Endothelial cell of umbilical vein (primary cell): ENCODE measurements at regions not wholly inside any gene's neighbourhood (a gene's known extent, or its start where the extent isn't known, plus 50 kb on each side); places are given as distances from the start of the nearest gene placed in this dataset.
A peak's percentile ranks its signal among the peaks of the same experiment; 100 is the strongest.

Experiments
- BruUV-seq: library from RNA; stranded (reverse); fragments of 400-500 nt; replicated peaks from 2 replicates; lab custom pipeline; 2021; lab: Mats Ljungman, UMichigan
- CTCF ChIA-PET: fragments of 300-600, 350-600 bp; sonication (Branson Sonifier 250); formaldehyde crosslinking; loops from one replicate; lab custom pipeline; 2021; ENCODE audit warnings: antibody characterized with exemption, inconsistent platforms; lab: Charles Lee
- POLR2A ChIA-PET: fragments of 300-600, 350-600 bp; sonication (Branson Sonifier 250); formaldehyde crosslinking; loops from one replicate; lab custom pipeline; 2021; ENCODE audit warnings: antibody characterized with exemption, inconsistent platforms; lab: Charles Lee
- DNase-seq: peaks from one replicate; pipeline ENCODE4 v3.0.0-alpha.2; 2011; ENCODE audit warnings: low read depth, low spot score
- FAIRE-seq: peaks from 2 replicates; lab custom pipeline; 2011; peaks lifted over from hg19 to GRCh38; lab: Jason Lieb, UNC
- H2AFZ ChIP-seq: 2 replicates; pipeline ENCODE4 v1.6.0; 2012; ENCODE audit warnings: low read depth, low read length, control low read depth, inconsistent platforms
- H3K27ac ChIP-seq: 2 replicates; pipeline ENCODE4 v1.5.1; 2011; ENCODE audit warnings: low read depth, mild to moderate bottlenecking, control low read depth, low read length, moderate library complexity; ENCODE audit not compliant: insufficient read depth
- H3K27me3 ChIP-seq, 2 experiments: 2 replicates each; pipeline versions ENCODE4 v1.6.0 to v1.6.1; 2011; ENCODE audit warnings: low read length in 2 of 2, mixed read lengths in 1 of 2; ENCODE audit not compliant: control insufficient read depth in 2 of 2, insufficient read depth in 2 of 2
- H3K36me3 ChIP-seq, 2 experiments: 2 replicates in 1 of 2; 3 replicates in 1 of 2; pipeline ENCODE4 v1.5.1; 2011; ENCODE audit warnings: low read length in 2 of 2, mild to moderate bottlenecking in 1 of 2, moderate library complexity in 1 of 2; ENCODE audit not compliant: control insufficient read depth in 2 of 2, insufficient read depth in 2 of 2; ENCODE audit errors: extremely low read depth in 1 of 2
- H3K4me1 ChIP-seq: 3 replicates; pipeline ENCODE4 v1.5.1; 2011; ENCODE audit warnings: mild to moderate bottlenecking, low read length; ENCODE audit not compliant: control insufficient read depth, insufficient read depth; ENCODE audit errors: extremely low read depth
- H3K4me2 ChIP-seq: 2 replicates; pipeline ENCODE4 v1.6.1; 2011; ENCODE audit warnings: low read length, control low read depth, mixed read lengths; ENCODE audit not compliant: insufficient read depth
- H3K4me3 ChIP-seq, 3 experiments: fragments of 200-600 bp in 1 of 3; sonication (generic), shearing (Covaris generic) in 1 of 3; replicated peaks in 1 of 3; 2 replicates each; pipeline ENCODE4 v1.5.1; 2011 to 2016; ENCODE audit warnings: control low read depth in 3 of 3, low read length in 3 of 3, mild to moderate bottlenecking in 2 of 3, inconsistent platforms in 1 of 3, low read depth in 1 of 3, moderate library complexity in 1 of 3; ENCODE audit not compliant: insufficient read depth in 1 of 3
- H3K79me2 ChIP-seq: 2 replicates; pipeline ENCODE4 v1.6.0; 2012; ENCODE audit warnings: low read length, inconsistent platforms; ENCODE audit not compliant: control insufficient read depth, insufficient read depth
- H3K9ac ChIP-seq: replicated peaks from 2 replicates; pipeline ENCODE3; 2011; ENCODE audit warnings: low read length, control low read depth; ENCODE audit not compliant: insufficient read depth; ENCODE audit errors: extremely low read depth
- H3K9me1 ChIP-seq: replicated peaks from 3 replicates; pipeline ENCODE4 v1.6.0; 2011; ENCODE audit warnings: mild to moderate bottlenecking, low read length; ENCODE audit not compliant: control insufficient read depth, insufficient read depth; ENCODE audit errors: extremely low read depth
- H3K9me3 ChIP-seq: replicated peaks from 2 replicates; pipeline ENCODE4 v1.5.1; 2012; ENCODE audit warnings: low read length, inconsistent platforms; ENCODE audit not compliant: control insufficient read depth, insufficient read depth
- H4K20me1 ChIP-seq: replicated peaks from 2 replicates; pipeline ENCODE3; 2011; ENCODE audit warnings: mild to moderate bottlenecking, low read length; ENCODE audit not compliant: control insufficient read depth, insufficient read depth; ENCODE audit errors: extremely low read depth
- CTCF ChIP-seq, 2 donors: IDR thresholded peaks; 1 replicate in 1 of 2; 2 replicates in 1 of 2; pipeline ENCODE4 v1.5.1; 2011; ENCODE audit warnings: low read length in 2 of 2, mild to moderate bottlenecking in 2 of 2, moderate library complexity in 2 of 2, control low read depth in 1 of 2, inconsistent platforms in 1 of 2, low read depth in 1 of 2; ENCODE audit not compliant: insufficient read depth in 1 of 2; ENCODE audit errors: extremely low read depth in 1 of 2
- EZH2 ChIP-seq: IDR thresholded peaks from 2 replicates; pipeline ENCODE4 v1.6.1; 2012; ENCODE audit warnings: borderline replicate concordance, low read depth, mild to moderate bottlenecking, moderate library complexity, low read length, inconsistent platforms; ENCODE audit not compliant: severe bottlenecking
- FOS ChIP-seq: IDR thresholded peaks from 2 replicates; pipeline ENCODE4 v1.6.1; 2011; ENCODE audit warnings: mild to moderate bottlenecking, low read length, moderate library complexity, borderline replicate concordance; ENCODE audit not compliant: insufficient read depth
- GATA2 ChIP-seq: IDR thresholded peaks from 2 replicates; pipeline ENCODE4 v1.7.0; 2011; ENCODE audit warnings: low read depth, mild to moderate bottlenecking, moderate library complexity, mixed read lengths, low read length; ENCODE audit not compliant: insufficient read length, insufficient read depth
- JUN ChIP-seq: IDR thresholded peaks from 2 replicates; pipeline ENCODE4 v1.6.1; 2011; ENCODE audit warnings: borderline replicate concordance, low read depth; ENCODE audit not compliant: insufficient read length, insufficient read depth
- MYC ChIP-seq: IDR thresholded peaks from one replicate; pipeline ENCODE4 v1.6.1; 2011; ENCODE audit warnings: mild to moderate bottlenecking, low read depth, low read length
- POLR2A ChIP-seq: IDR thresholded peaks from 2 replicates; pipeline ENCODE4 v1.6.1; 2012; ENCODE audit warnings: low read depth, mild to moderate bottlenecking, control low read depth, low read length
- POLR2AphosphoS5 ChIP-seq: IDR thresholded peaks from 2 replicates; pipeline ENCODE4 v1.6.1; 2012; ENCODE audit warnings: low read depth, mild to moderate bottlenecking, control low read depth, low read length, moderate library complexity; ENCODE audit not compliant: insufficient read depth
- dilution Hi-C: fragments of 300-500 bp; cut with MboI; formaldehyde crosslinking; loops from one replicate; pipeline ENCODE4 v1.15.0; 2019; ENCODE audit warnings: low sequenced_read_pairs; ENCODE audit not compliant: extremely low pct_ligation_motif_present
- intact Hi-C: fragments of 100-400 bp; cut with micrococcal nuclease; formaldehyde crosslinking; loops from one replicate; pipeline ENCODE4 v1.10.0; 2022
- TF ChIP-seq, protein P1 (sequence below): IDR thresholded peaks from 2 replicates; pipeline ENCODE4 v1.6.1; 2011; ENCODE audit not compliant: insufficient read depth, insufficient read length

DNA sequence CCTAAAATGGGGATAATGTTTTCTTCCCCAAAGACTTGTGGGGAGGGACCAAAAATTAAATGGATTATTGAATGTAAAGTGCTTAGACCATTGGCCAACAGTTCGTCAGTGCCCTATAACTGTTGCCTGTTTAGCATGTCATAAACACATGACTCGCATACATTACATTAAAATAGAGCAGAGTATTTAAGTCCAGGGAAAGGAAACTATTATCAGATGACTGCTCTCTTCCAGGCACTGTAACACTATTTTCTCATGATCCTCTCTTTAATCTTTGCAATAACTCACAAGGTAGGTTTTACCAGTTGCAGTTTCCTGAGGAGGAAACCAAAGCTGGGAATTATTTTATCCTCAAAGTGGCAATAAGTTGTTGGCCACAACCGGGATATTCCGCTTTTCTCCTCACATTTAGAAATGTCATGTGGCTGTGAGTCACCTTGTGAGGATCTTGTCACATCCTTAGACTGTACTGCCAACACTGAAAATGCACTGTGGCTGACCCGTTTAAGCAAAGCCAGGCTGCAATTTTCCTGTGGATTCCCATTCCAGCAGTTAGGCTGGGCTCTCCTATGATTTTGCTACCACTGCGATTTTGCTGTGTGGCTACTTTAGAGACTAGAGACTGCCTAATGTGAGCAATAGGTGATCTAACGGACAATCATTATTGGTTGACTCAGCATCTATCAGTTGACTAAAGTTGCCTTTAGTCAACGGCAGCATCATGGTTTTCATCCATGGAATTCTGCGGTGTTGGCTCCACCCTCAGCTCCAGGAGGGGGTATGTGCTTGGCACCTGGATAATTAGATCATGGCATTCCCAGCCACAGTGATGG, 58.3 kb upstream of the DHX40 start:
- Histone ChIP-seq H3K4me2 (no peak overlapping the region), H3K36me3 (no peaks in the 10 kb centered on the region), H4K20me1 (no peaks in the 10 kb centered on the region), H3K79me2 (no peaks in the 10 kb centered on the region), H2AFZ (no peak overlapping the region), H3K9me3 (no peaks in the 10 kb centered on the region), H3K27ac (no peak overlapping the region), H3K4me3 (no peak overlapping the region), H3K9me1 (no peaks in the 10 kb centered on the region), H3K4me1 (no peaks in the 10 kb centered on the region), H3K9ac (no peak overlapping the region), H3K27me3 (no peaks in the 10 kb centered on the region)
- peak; percentile 6 for TF ChIP-seq FOS
- no peak for TF ChIP-seq MYC
- POLR2A ChIA-PET, result no interaction called here
- BruUV-seq, result no TSS peak
- peak; percentile 8 for DNase-seq
- intact Hi-C loops, result no loop called here
- CTCF ChIA-PET, result interaction anchor here (0.6 to 1.9 kb wide), 4 partner anchors 14 to 68 kb away, joined by 3 to 8 read pairs (median 3); no protein-coding TSS in a partner anchor
- dilution Hi-C loops, result no loop called here
- FAIRE-seq, result no peak

- TF ChIP-seq FOS (no peak), MYC (no peak), POLR2A (no peak), CTCF (IDR thresholded peaks at IDR 0.05; ENCODE audit: extremely low read depth in 1 of 2, insufficient read depth in 1 of 2, low read depth in 1 of 2, low read length in 2 of 2) (no peak), POLR2AphosphoS5 (no peak), EZH2 (no peak), GATA2 (no peak), JUN (no peak)
- TF ChIP-seq, protein P1, sequence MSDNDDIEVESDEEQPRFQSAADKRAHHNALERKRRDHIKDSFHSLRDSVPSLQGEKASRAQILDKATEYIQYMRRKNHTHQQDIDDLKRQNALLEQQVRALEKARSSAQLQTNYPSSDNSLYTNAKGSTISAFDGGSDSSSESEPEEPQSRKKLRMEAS, result no peak
- H3K27me3 ChIP-seq, result no peaks in the 10 kb centered on the region
- no peak overlapping the region for H3K4me3 ChIP-seq
- no peak for DNase-seq
- intact Hi-C loops (no loop called here), dilution Hi-C loops (no loop called here)
- H3K9ac ChIP-seq, result no peak overlapping the region
- H4K20me1 ChIP-seq, result no peaks in the 10 kb centered on the region
- H3K4me2 ChIP-seq, result no peak overlapping the region
- BruUV-seq, result no TSS peak
- no peaks in the 10 kb centered on the region for H3K36me3 ChIP-seq
- H3K79me2 ChIP-seq, result no peaks in the 10 kb centered on the region
- CTCF ChIA-PET, result interaction anchor here (0.7 to 1.9 kb wide), 2 partner anchors 12 kb away, joined by 3 to 8 read pairs; no protein-coding TSS in a partner anchor
- no peaks in the 10 kb centered on the region for H3K4me1 ChIP-seq
- H3K9me1 ChIP-seq, result no peaks in the 10 kb centered on the region
- H3K27ac ChIP-seq, result no peak overlapping the region
- H2AFZ ChIP-seq, result no peak overlapping the region
- H3K9me3 ChIP-seq, result no peaks in the 10 kb centered on the region
- FAIRE-seq, result no peak
- POLR2A ChIA-PET, result no interaction called here
Measured at GRCh38 chr17:59508999-59509625, 56.3 kb upstream of the DHX40 start.
